Anterior cingulate cortex (tissue), 58 donors: ENCODE measurements at regions not wholly inside any gene's neighbourhood (a gene's known extent, or its start where the extent isn't known, plus 50 kb on each side); places are given as distances from the start of the nearest gene placed in this dataset.

Experiments
- DNase-seq, 58 donors: peaks; one replicate each; lab custom pipeline; 2025; lab: John Stamatoyannopoulos, UW

GRCh38 chr11:71080239-71081097, 171.9 kb downstream of the SHANK2 start:
- DNase-seq: peak in 53 of 58 donors; percentile 3 to 87 (median 56)

- no peak for DNase-seq
Observed at GRCh38 chr11:71079795-71080194, 172.6 kb downstream of the SHANK2 start.

- no peak for DNase-seq
Observed at GRCh38 chr11:71078482-71078881, 173.9 kb downstream of the SHANK2 start.

GRCh38 chr11:71076525-71077304, 175.7 kb downstream of the SHANK2 start:
- DNase-seq: no peak

- no peak for DNase-seq
Observed at GRCh38 chr11:71075871-71076420, 176.4 kb downstream of the SHANK2 start.

- no peak for DNase-seq
Observed at GRCh38 chr11:71075116-71075720, 177.2 kb downstream of the SHANK2 start.

- no peak for DNase-seq
Observed at GRCh38 chr11:71071736-71072509, 180.5 kb downstream of the SHANK2 start.

- DNase-seq: peak in 1 of 58 donors; percentile 4
Observed at GRCh38 chr11:71070490-71071453, 181.6 kb downstream of the SHANK2 start.

GRCh38 chr11:71068963-71069362, 183.4 kb downstream of the SHANK2 start:
- no peak for DNase-seq

GRCh38 chr11:71067753-71068152, 184.6 kb downstream of the SHANK2 start:
- no peak for DNase-seq

GRCh38 chr11:71066311-71066710, 186.1 kb downstream of the SHANK2 start:
- DNase-seq: no peak

- DNase-seq: no peak
Observed at GRCh38 chr11:71065841-71066240, 186.5 kb downstream of the SHANK2 start.

- no peak for DNase-seq
Observed at GRCh38 chr11:71064702-71065515, 187.5 kb downstream of the SHANK2 start.

GRCh38 chr11:71064183-71064582, 188.2 kb downstream of the SHANK2 start:
- no peak for DNase-seq

GRCh38 chr11:71063129-71063528, 189.2 kb downstream of the SHANK2 start:
- no peak for DNase-seq

- no peak for DNase-seq
Observed at GRCh38 chr11:71062199-71062598, 190.2 kb downstream of the SHANK2 start.

- no peak for DNase-seq
Observed at GRCh38 chr11:71060391-71060791, 192.0 kb downstream of the SHANK2 start.

GRCh38 chr11:71059662-71060061, 192.7 kb downstream of the SHANK2 start:
- no peak for DNase-seq
